C4-2B (cell line): ENCODE measurements at regions not wholly inside any gene's neighbourhood (a gene's known extent, or its start where the extent isn't known, plus 50 kb on each side); places are given as distances from the start of the nearest gene placed in this dataset.

Experiments used
- H3K27ac ChIP-seq: fragments of 450-650 bp; 2 replicates; pipeline ENCODE4 v1.5.1; 2017
- CTCF ChIP-seq: fragments of 450-650 bp; conservative IDR thresholded peaks from 2 replicates; pipeline ENCODE4 v1.5.1; 2017; ENCODE audit warnings: mild to moderate bottlenecking
- ZFX ChIP-seq: fragments of 450-650 bp; IDR thresholded peaks from 2 replicates; pipeline ENCODE4 v1.6.1; 2017

- no peak overlapping the region for H3K27ac ChIP-seq
Observed at GRCh38 chr10:9238041-9238440, 1183.6 kb downstream of the GATA3 start.

GRCh38 chr10:9239298-9239697, 1184.8 kb downstream of the GATA3 start:
- no peak overlapping the region for H3K27ac ChIP-seq
- TF ChIP-seq ZFX (no peak), CTCF (no peak)

More at GRCh38 chr10:9238041-9238440, 1183.6 kb downstream of the GATA3 start:
- TF ChIP-seq CTCF (no peak), ZFX (no peak)

GRCh38 chr10:9243941-9244411, 1189.5 kb downstream of the GATA3 start:
- no peak overlapping the region for H3K27ac ChIP-seq
- TF ChIP-seq CTCF (no peak), ZFX (no peak)

- no peak overlapping the region for H3K27ac ChIP-seq
- TF ChIP-seq CTCF, result no peak
- no peak for TF ChIP-seq ZFX
Observed at GRCh38 chr10:9244864-9245263, 1190.4 kb downstream of the GATA3 start.

GRCh38 chr10:9253121-9253520, 1198.6 kb downstream of the GATA3 start:
- TF ChIP-seq ZFX (no peak), CTCF (no peak)
- no peak overlapping the region for H3K27ac ChIP-seq

GRCh38 chr10:9254353-9254752, 1199.9 kb downstream of the GATA3 start:
- TF ChIP-seq CTCF, result no peak
- TF ChIP-seq ZFX, result no peak
- H3K27ac ChIP-seq, result no peak overlapping the region

- TF ChIP-seq ZFX (no peak), CTCF (no peak)
Observed at GRCh38 chr10:9260690-9261089, 1206.2 kb downstream of the GATA3 start.

More at GRCh38 chr10:9260690-9261089, 1206.2 kb downstream of the GATA3 start:
- H3K27ac ChIP-seq, result no peak overlapping the region
